GM19468 (cell line): ENCODE measurements at regions not wholly inside any gene's neighbourhood (a gene's known extent, or its start where the extent isn't known, plus 50 kb on each side); places are given as distances from the start of the nearest gene placed in this dataset.
"Not testable (repeated sequence)": the region's sequence is repeated elsewhere in the genome, so short reads cannot be mapped to it uniquely, and the experiment has no call there.

Experiments used
- ATAC-seq: cut with Tn5 transposase; IDR thresholded peaks from one replicate; pipeline ENCODE4 v1.9.1; 2021; ENCODE audit warnings: mild to moderate bottlenecking, moderate library complexity, moderate number of reproducible peaks; ENCODE audit not compliant: unreplicated experiment; ENCODE audit errors: extremely low read depth

GRCh38 chr13:80871971-80872370 is 531.0 kb upstream of the SPRY2 start:
- ATAC-seq = not testable (repeated sequence)

DNA sequence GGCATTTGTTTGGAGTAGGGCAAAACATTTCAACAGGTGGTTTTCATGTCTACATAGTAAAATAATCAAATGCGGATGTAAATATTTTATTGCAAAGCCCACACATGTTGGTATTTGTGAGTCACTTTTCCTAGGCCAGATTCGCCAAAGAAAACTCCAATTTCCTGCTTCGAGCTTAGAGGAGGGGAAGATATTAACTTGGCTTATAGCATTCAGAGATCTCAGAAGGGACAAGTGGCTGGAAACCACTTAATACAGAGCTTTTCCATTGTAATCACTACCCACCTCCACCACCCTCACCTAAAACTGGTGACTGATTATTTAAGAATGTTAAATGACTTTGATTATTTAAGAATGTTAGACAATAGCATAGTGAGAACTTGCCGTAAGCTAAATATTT is 530.6 kb upstream of the SPRY2 start:
- no peak for ATAC-seq

- ATAC-seq = no peak
Observed at GRCh38 chr13:80870186-80870585, 529.3 kb upstream of the SPRY2 start.

DNA sequence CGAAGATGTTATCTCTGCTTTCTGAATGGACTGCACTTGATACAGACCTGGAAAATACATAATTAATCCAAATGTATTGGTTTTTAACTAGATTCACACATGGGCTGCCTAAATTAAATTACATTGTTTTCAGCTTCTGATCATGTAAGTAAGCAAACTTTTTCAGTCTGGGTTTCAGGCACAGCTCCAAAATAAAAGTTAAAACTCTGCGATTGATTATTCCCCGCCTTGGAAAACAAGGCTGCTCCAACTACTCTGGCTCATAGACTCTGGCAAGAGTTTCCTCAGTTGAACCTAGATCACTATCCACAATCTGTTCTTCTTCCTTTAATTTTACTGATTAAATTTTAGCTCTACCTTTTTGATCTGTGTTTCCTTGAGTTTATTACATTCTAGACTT is 526.0 kb upstream of the SPRY2 start:
- no peak for ATAC-seq

GRCh38 chr13:80865329-80865728 is 524.4 kb upstream of the SPRY2 start:
- no peak for ATAC-seq

DNA sequence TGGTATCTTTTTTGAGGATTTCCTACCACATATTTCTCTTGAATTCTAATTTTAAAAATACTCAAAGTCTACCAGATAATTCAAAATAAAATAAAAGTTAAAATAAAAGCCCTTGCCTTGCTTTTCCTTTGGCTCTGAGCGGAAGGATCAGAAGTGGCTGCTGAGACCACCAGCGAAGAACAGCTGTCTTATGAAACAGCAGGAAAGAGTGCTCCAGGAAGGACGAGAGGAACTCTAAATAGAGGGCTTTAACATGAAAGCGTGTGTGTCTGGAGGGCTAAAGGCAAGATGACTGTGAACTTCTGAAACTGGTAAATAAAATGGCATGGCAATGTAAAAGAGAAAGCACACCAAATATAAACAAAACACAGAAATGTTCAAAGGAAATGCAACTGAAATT is 521.5 kb upstream of the SPRY2 start:
- no peak for ATAC-seq

DNA sequence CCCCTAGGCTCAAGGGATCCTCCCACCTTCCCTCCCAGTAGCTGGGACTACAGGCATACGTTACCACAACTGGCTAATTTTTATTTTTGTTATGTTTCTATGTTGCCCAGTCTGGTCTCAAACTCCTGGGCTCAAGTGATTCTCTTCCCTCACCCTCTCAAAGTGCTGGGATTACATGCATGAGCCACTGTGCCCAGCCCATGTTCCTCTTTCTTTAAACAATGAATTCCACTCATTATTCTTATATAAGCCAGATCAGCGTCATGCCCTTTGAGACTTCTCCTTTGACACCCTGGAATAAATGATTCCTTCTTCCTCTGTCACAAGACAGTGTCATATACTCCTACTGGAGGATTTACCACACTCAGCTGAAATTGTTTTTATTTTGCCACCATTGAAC is 519.9 kb upstream of the SPRY2 start:
- ATAC-seq = no peak

DNA sequence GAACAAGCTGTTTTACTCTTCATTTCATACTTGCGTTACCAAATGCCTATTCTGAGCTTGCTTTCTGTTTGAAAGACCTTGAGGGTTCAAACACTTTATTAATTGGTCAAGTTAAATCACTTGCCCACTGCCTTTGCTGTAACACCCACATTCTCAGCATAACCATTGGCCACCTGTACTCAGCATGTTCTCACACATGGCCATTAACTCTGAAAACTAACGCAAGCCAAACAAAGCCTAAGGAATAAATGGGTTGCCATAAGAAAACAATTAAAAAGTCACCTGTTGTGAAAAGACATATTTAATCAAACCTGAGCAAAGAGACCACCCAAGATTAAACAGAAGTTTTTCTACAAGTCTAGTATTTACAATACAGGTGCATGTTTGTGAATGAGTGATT is 517.2 kb upstream of the SPRY2 start:
- no peak for ATAC-seq

- ATAC-seq = no peak
Observed at GRCh38 chr13:80857321-80857720, 516.4 kb upstream of the SPRY2 start.

- ATAC-seq = no peak
Observed at GRCh38 chr13:80850771-80851170, 509.8 kb upstream of the SPRY2 start.

GRCh38 chr13:80844164-80844563 is 503.2 kb upstream of the SPRY2 start:
- no peak for ATAC-seq

DNA sequence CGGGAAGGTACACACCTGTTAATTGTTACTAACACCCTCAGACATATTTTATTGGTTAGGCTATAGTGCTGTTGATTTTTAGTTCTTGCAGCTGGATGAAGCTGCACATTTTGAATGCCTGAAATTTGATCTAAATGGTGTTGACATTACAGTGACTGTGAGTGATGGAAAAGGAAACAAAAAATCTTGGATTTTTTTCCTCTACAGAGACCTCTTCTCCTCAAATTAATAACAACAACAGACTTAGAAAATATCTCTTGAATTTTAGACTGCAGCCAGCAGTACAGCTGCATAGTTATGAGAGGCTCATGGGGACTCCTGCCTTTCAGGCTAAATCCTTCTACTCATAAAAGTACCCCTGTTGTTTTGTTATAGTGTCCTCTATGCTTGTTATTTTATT is 500.5 kb upstream of the SPRY2 start:
- no peak for ATAC-seq

GRCh38 chr13:80840316-80840976 is 499.5 kb upstream of the SPRY2 start:
- ATAC-seq = no peak

DNA sequence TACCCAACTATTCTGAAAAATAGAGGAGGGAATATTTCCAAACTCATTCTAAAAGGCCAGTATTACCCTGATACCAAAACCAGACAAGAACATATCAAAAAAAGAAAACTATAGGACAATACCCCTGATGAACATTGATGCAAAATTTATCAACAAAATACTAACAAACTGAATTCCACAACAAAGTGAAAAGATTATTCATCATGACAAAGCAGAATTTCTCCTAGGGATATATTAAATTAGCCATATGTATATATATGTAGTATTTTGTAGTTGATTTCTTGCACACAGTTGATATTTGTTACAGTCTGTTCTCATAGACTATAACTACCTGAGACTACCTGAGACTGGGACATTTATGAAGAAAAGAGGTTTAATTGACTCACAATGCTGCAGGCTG is 495.0 kb upstream of the SPRY2 start:
- no peak for ATAC-seq

DNA sequence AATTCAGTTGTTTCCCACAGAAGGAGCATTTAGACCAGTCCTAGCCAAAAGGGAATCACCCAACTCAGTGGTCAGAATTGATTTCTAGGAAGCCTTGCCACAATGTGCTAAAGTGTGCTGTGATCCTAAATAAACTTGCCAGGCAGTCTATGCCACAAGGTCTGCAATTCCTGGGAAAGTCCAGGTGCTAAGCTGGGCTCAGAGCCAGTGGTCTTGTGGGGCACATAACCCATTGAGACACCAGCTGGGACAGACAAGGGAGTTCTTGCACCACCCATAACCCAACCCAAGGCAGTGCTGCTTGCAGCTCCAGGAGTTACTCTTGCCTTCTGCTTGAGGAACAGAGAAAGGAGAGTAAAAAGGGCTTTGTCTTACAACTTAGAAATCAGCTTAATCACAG is 489.5 kb upstream of the SPRY2 start:
- no peak for ATAC-seq

GRCh38 chr13:80828759-80829158 is 487.8 kb upstream of the SPRY2 start:
- ATAC-seq = no peak

- ATAC-seq = no peak
Observed at GRCh38 chr13:80825276-80825675, 484.4 kb upstream of the SPRY2 start.

GRCh38 chr13:80824229-80824628 is 483.3 kb upstream of the SPRY2 start:
- ATAC-seq = no peak

- no peak for ATAC-seq
Observed at GRCh38 chr13:80823472-80823871, 482.5 kb upstream of the SPRY2 start.

GRCh38 chr13:80821466-80821865 is 480.5 kb upstream of the SPRY2 start:
- no peak for ATAC-seq

GRCh38 chr13:80817979-80818378 is 477.1 kb upstream of the SPRY2 start:
- ATAC-seq = no peak

DNA sequence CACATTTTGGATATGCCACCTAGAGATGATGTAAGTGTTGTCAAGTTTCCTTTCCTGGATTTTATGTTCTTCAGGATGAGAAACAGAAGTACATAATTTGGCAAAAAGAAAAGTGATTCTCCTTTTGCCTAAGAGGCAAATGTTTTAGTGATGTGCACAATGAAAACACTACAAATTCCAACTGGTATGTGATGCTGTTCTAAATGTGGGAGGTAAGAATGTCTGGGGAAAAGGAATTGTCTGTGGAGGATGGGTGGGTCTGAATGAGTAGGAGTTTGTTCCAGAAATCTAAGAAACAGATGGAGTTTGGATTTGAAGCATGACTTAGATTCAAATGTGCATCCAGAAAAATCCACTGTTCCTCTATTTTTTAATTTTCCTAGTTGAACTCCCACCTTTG is 473.6 kb upstream of the SPRY2 start:
- ATAC-seq = no peak

- ATAC-seq = not testable (repeated sequence)
Observed at GRCh38 chr13:80810294-80810693, 469.4 kb upstream of the SPRY2 start.
